SK-N-SH (cell line): ENCODE measurements at regions not wholly inside any gene's neighbourhood (a gene's known extent, or its start where the extent isn't known, plus 50 kb on each side); places are given as distances from the start of the nearest gene placed in this dataset.

ENCODE experiments used
- CTCF ChIA-PET: fragments of 300-600, 350-600 bp; formaldehyde crosslinking; extraction: SDS; loops from one replicate; lab custom pipeline; 2021; lab: Yijun Ruan, JAX
- POLR2A ChIA-PET: fragments of 350-600 bp; sonication (Branson Sonifier 250); formaldehyde crosslinking; extraction: SDS; loops from one replicate; lab custom pipeline; 2020; ENCODE audit warnings: antibody characterized with exemption, inconsistent platforms; lab: Yijun Ruan, JAX
- DNase-seq: peaks from one replicate; pipeline ENCODE4 v3.0.0; 2012
- H2AFZ ChIP-seq: fragments of 200-600 bp; sonication (generic); 2 replicates; pipeline ENCODE4 v1.8.1; 2016; ENCODE audit warnings: antibody characterized with exemption, mild to moderate bottlenecking, low read depth
- H3F3A ChIP-seq: fragments of 200-600 bp; sonication (generic); replicated peaks from 2 replicates; pipeline ENCODE3; 2016; ENCODE audit warnings: antibody characterized with exemption, mild to moderate bottlenecking; ENCODE audit not compliant: insufficient read depth
- H3K27ac ChIP-seq, 2 experiments: fragments of 200-500 bp in 1 of 2; fragments of 200-600 bp in 1 of 2; sonication (Bioruptor generic) in 1 of 2; sonication (generic), shearing (Covaris generic) in 1 of 2; 2 replicates each; pipeline versions ENCODE4 v1.5.1 to v1.6.1; 2014 to 2016; ENCODE audit warnings: low read depth in 2 of 2, inconsistent platforms in 1 of 2, low read length in 1 of 2, mild to moderate bottlenecking in 1 of 2, mixed read lengths in 1 of 2
- H3K27me3 ChIP-seq: fragments of 200-600 bp; sonication (generic), shearing (Covaris generic); 2 replicates; pipeline ENCODE4 v1.6.1; 2016; ENCODE audit warnings: mixed run types; ENCODE audit not compliant: insufficient read depth
- H3K36me3 ChIP-seq, 2 experiments: fragments of 200-500 bp in 1 of 2; fragments of 200-600 bp in 1 of 2; sonication (Bioruptor generic) in 1 of 2; sonication (generic) in 1 of 2; replicated peaks in 1 of 2; 2 replicates each; pipeline versions ENCODE3 to v1.5.1; 2014 to 2016; ENCODE audit warnings: low read length in 1 of 2, mild to moderate bottlenecking in 1 of 2; ENCODE audit not compliant: insufficient read depth in 2 of 2, control insufficient read depth in 1 of 2
- H3K4me1 ChIP-seq, 2 experiments: fragments of 200-500 bp in 1 of 2; fragments of 200-600 bp in 1 of 2; sonication (Bioruptor generic) in 1 of 2; sonication (generic), shearing (Covaris generic) in 1 of 2; 2 replicates each; pipeline versions ENCODE4 v1.5.1 to v1.6.1; 2014 to 2016; ENCODE audit warnings: low read depth in 1 of 2, low read length in 1 of 2, mixed run types in 1 of 2; ENCODE audit not compliant: insufficient read depth in 2 of 2, control insufficient read depth in 1 of 2
- H3K4me2 ChIP-seq: fragments of 200-600 bp; sonication (generic), shearing (Covaris generic); 2 replicates; pipeline ENCODE4 v1.6.1; 2017; ENCODE audit warnings: mixed run types
- H3K4me3 ChIP-seq, 2 experiments: fragments of 200-500 bp in 1 of 2; fragments of 200-600 bp in 1 of 2; sonication (Bioruptor generic) in 1 of 2; sonication (generic), shearing (Covaris generic) in 1 of 2; 2 replicates each; pipeline versions ENCODE4 v1.5.1 to v1.8.1; 2014 to 2016; ENCODE audit warnings: low read depth in 2 of 2, inconsistent platforms in 1 of 2, low read length in 1 of 2, mild to moderate bottlenecking in 1 of 2, mixed read lengths in 1 of 2, moderate library complexity in 1 of 2
- H3K79me2 ChIP-seq: fragments of 200-600 bp; sonication (generic); 2 replicates; pipeline ENCODE4 v1.8.1; 2017; ENCODE audit warnings: mild to moderate bottlenecking; ENCODE audit not compliant: insufficient read depth
- H3K9ac ChIP-seq: fragments of 200-600 bp; sonication (generic); 2 replicates; pipeline ENCODE4 v1.6.1; 2017; ENCODE audit warnings: mixed run types
- H3K9me2 ChIP-seq: fragments of 200-600 bp; sonication (generic); 2 replicates; pipeline ENCODE4 v1.6.1; 2017; ENCODE audit warnings: mixed run types
- H3K9me3 ChIP-seq: fragments of 200-600 bp; sonication (generic); 2 replicates; pipeline ENCODE4 v1.6.1; 2017; ENCODE audit warnings: mixed run types, mild to moderate bottlenecking, moderate library complexity
- H4K20me1 ChIP-seq: fragments of 200-600 bp; sonication (generic); 2 replicates; pipeline ENCODE4 v1.6.1; 2017; ENCODE audit warnings: mild to moderate bottlenecking, mixed run types; ENCODE audit not compliant: insufficient read depth
- CHD2 ChIP-seq: fragments of 150-350 bp; IDR thresholded peaks from 2 replicates; pipeline ENCODE4 v1.6.1; 2018; ENCODE audit warnings: low read length; ENCODE audit not compliant: partially characterized antibody
- EP300 ChIP-seq, 2 experiments: IDR thresholded peaks; 2 replicates each; pipeline versions ENCODE4 v1.4.0 to v1.6.1; 2012; ENCODE audit warnings: borderline replicate concordance in 1 of 2, low read depth in 1 of 2, low read length in 1 of 2
- FOSL2 ChIP-seq: IDR thresholded peaks from 2 replicates; pipeline ENCODE4 v1.4.0; 2012; ENCODE audit warnings: low read depth, mild to moderate bottlenecking, moderate library complexity, borderline replicate concordance
- FOXM1 ChIP-seq: IDR thresholded peaks from 2 replicates; pipeline ENCODE4 v1.4.0; 2012; ENCODE audit warnings: low read depth, mild to moderate bottlenecking
- GATA2 ChIP-seq: sonication (generic); formaldehyde crosslinking; IDR thresholded peaks from 2 replicates; pipeline ENCODE4 v1.5.0; 2020; ENCODE audit warnings: mild to moderate bottlenecking, missing genetic modification reagents
- MEF2A ChIP-seq: IDR thresholded peaks from 2 replicates; pipeline ENCODE4 v1.4.0; 2012; ENCODE audit warnings: low read depth, borderline replicate concordance
- NFIC ChIP-seq: IDR thresholded peaks from 2 replicates; pipeline ENCODE4 v1.4.0; 2012; ENCODE audit warnings: borderline replicate concordance
- POLR2AphosphoS5 ChIP-seq: IDR thresholded peaks from 2 replicates; pipeline ENCODE4 v1.6.1; 2012; ENCODE audit warnings: low read depth, low read length
- RAD21 ChIP-seq: IDR thresholded peaks from 2 replicates; pipeline ENCODE4 v1.6.1; 2012; ENCODE audit warnings: mild to moderate bottlenecking, low read length
- RFX5 ChIP-seq: IDR thresholded peaks from 2 replicates; pipeline ENCODE4 v1.6.1; 2012; ENCODE audit warnings: mild to moderate bottlenecking, improper control_type of control experiment, low read length
- TAF1 ChIP-seq: IDR thresholded peaks from 2 replicates; pipeline ENCODE4 v1.6.1; 2012; ENCODE audit warnings: low read depth, mild to moderate bottlenecking, low read length, moderate library complexity, borderline replicate concordance
- YY1 ChIP-seq: IDR thresholded peaks from 2 replicates; pipeline ENCODE4 v1.4.0; 2012; ENCODE audit warnings: low read depth, mild to moderate bottlenecking
- WGBS: methylation state at CpG from one replicate; pipeline ENCODE4 v1.1.6; 2017; ENCODE audit warnings: low lambda C conversion rate; 5-methylcytosine and 5-hydroxymethylcytosine counted together
- TF ChIP-seq, protein P1 (sequence below): IDR thresholded peaks from 2 replicates; pipeline ENCODE4 v1.4.0; 2012; ENCODE audit warnings: low read depth, borderline replicate concordance
- TF ChIP-seq, protein P2 (sequence below): IDR thresholded peaks from 2 replicates; pipeline ENCODE4 v1.4.0; 2012; ENCODE audit warnings: low read depth, borderline replicate concordance
- TF ChIP-seq, protein P3 (sequence below): fragments of 200-600 bp; sonication (generic); IDR thresholded peaks from 2 replicates; pipeline ENCODE4 v1.6.1; 2017; ENCODE audit warnings: antibody characterized with exemption, mild to moderate bottlenecking, moderate library complexity
- TF ChIP-seq, protein P4 (sequence below): fragments of 150-350 bp; IDR thresholded peaks from 2 replicates; pipeline ENCODE4 v1.6.1; 2016; ENCODE audit warnings: mild to moderate bottlenecking, low read depth, low read length
- TF ChIP-seq, protein P5 (sequence below): IDR thresholded peaks from 2 replicates; pipeline ENCODE4; 2012

DNA sequence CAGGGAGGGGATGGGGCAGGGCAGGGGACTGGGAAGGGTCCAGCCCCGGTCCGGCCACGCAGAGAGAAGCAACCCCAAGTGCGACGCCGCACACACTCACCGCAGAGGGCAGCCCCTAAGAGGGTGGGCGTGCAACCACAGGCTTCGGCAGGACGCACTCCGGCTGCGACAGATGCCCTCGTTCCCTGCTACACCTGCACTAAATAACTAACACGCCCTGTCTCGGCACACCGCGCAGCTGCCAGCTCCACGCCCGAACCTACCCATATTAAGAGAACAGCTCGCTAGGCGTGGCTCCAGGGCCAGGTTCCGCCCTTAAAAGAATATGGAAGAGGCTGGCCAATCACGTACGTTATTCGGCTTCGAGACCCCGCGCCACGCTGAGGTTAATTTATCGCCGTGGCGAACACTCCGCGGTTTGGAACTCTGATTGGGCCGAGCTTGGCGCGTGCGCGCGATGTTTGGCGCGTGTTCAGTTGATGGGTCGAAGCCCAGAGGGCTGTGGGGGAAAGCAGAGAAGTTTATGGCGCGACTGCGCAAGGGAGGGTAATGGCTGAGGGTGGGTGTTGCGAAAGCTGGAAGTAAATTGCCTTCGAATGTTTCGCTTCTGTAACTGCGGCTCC, 91.1 kb downstream of the OR13A1 start:
- no peaks in the 10 kb centered on the region for H3K9me3 ChIP-seq
- no peaks in the 10 kb centered on the region for H3K9me2 ChIP-seq
- H3K4me1 ChIP-seq = no peaks in the 10 kb centered on the region
- H3K4me3 ChIP-seq = no peak overlapping the region
- no peak overlapping the region for H2AFZ ChIP-seq
- no peak for DNase-seq
- H3K27me3 ChIP-seq = peaks cover 35% of the 10 kb centered on the region; the same call in 1 of the 2 replicates
- WGBS = 63% methylated on average over 34 of the region's 50 CpGs
- H3K4me2 ChIP-seq = no peak overlapping the region
- no peak overlapping the region for H3K9ac ChIP-seq
- no peaks in the 10 kb centered on the region for H3K79me2 ChIP-seq
- H4K20me1 ChIP-seq = no peaks in the 10 kb centered on the region
- CTCF ChIA-PET = interaction anchor here (2.5 kb wide), 1 partner anchor 11 kb away, joined by 11 read pairs; no protein-coding TSS in a partner anchor
- no peaks in the 10 kb centered on the region for H3F3A ChIP-seq
- no peaks in the 10 kb centered on the region for H3K36me3 ChIP-seq
- POLR2A ChIA-PET = no interaction called here
- TF ChIP-seq YY1 = no peak
- TF ChIP-seq NFIC = no peak
- no peak for TF ChIP-seq EP300 (IDR thresholded peaks at IDR 0.05; ENCODE audit: borderline replicate concordance in 1 of 2, low read depth in 1 of 2, low read length in 1 of 2)
- TF ChIP-seq RFX5 = no peak
- TF ChIP-seq GATA2 (CRISPR knock-in tag) = no peak
- no peak for TF ChIP-seq TAF1
- TF ChIP-seq, protein P1, sequence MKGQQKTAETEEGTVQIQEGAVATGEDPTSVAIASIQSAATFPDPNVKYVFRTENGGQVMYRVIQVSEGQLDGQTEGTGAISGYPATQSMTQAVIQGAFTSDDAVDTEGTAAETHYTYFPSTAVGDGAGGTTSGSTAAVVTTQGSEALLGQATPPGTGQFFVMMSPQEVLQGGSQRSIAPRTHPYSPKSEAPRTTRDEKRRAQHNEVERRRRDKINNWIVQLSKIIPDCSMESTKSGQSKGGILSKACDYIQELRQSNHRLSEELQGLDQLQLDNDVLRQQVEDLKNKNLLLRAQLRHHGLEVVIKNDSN = no peak
- TF ChIP-seq, protein P2, sequence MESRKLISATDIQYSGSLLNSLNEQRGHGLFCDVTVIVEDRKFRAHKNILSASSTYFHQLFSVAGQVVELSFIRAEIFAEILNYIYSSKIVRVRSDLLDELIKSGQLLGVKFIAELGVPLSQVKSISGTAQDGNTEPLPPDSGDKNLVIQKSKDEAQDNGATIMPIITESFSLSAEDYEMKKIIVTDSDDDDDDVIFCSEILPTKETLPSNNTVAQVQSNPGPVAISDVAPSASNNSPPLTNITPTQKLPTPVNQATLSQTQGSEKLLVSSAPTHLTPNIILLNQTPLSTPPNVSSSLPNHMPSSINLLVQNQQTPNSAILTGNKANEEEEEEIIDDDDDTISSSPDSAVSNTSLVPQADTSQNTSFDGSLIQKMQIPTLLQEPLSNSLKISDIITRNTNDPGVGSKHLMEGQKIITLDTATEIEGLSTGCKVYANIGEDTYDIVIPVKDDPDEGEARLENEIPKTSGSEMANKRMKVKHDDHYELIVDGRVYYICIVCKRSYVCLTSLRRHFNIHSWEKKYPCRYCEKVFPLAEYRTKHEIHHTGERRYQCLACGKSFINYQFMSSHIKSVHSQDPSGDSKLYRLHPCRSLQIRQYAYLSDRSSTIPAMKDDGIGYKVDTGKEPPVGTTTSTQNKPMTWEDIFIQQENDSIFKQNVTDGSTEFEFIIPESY = no peak
- TF ChIP-seq, protein P3, sequence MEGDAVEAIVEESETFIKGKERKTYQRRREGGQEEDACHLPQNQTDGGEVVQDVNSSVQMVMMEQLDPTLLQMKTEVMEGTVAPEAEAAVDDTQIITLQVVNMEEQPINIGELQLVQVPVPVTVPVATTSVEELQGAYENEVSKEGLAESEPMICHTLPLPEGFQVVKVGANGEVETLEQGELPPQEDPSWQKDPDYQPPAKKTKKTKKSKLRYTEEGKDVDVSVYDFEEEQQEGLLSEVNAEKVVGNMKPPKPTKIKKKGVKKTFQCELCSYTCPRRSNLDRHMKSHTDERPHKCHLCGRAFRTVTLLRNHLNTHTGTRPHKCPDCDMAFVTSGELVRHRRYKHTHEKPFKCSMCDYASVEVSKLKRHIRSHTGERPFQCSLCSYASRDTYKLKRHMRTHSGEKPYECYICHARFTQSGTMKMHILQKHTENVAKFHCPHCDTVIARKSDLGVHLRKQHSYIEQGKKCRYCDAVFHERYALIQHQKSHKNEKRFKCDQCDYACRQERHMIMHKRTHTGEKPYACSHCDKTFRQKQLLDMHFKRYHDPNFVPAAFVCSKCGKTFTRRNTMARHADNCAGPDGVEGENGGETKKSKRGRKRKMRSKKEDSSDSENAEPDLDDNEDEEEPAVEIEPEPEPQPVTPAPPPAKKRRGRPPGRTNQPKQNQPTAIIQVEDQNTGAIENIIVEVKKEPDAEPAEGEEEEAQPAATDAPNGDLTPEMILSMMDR = no peak
- TF ChIP-seq CHD2 = no peak
- no peak for TF ChIP-seq FOXM1
- TF ChIP-seq, protein P4, sequence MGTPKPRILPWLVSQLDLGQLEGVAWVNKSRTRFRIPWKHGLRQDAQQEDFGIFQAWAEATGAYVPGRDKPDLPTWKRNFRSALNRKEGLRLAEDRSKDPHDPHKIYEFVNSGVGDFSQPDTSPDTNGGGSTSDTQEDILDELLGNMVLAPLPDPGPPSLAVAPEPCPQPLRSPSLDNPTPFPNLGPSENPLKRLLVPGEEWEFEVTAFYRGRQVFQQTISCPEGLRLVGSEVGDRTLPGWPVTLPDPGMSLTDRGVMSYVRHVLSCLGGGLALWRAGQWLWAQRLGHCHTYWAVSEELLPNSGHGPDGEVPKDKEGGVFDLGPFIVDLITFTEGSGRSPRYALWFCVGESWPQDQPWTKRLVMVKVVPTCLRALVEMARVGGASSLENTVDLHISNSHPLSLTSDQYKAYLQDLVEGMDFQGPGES = no peak
- TF ChIP-seq RAD21 = no peak
- TF ChIP-seq POLR2AphosphoS5 = no peak
- no peak for TF ChIP-seq MEF2A
- TF ChIP-seq FOSL2 = no peak
- TF ChIP-seq, protein P5, sequence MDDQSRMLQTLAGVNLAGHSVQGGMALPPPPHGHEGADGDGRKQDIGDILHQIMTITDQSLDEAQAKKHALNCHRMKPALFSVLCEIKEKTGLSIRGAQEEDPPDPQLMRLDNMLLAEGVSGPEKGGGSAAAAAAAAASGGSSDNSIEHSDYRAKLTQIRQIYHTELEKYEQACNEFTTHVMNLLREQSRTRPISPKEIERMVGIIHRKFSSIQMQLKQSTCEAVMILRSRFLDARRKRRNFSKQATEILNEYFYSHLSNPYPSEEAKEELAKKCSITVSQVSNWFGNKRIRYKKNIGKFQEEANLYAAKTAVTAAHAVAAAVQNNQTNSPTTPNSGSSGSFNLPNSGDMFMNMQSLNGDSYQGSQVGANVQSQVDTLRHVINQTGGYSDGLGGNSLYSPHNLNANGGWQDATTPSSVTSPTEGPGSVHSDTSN = no peak
- no peak overlapping the region for H3K27ac ChIP-seq
